ENCODE measurements at regions not wholly inside any gene's neighbourhood (a gene's known extent, or its start where the extent isn't known, plus 50 kb on each side); places are given as distances from the start of the nearest gene placed in this dataset.
"Not testable (repeated sequence)": the region's sequence is repeated elsewhere in the genome, so short reads cannot be mapped to it uniquely, and the experiment has no call there.

- DNase-seq: no peak
- TF ChIP-seq POLR2A (IDR thresholded peaks at IDR 0.05) (no peak), CTCF (IDR thresholded peaks at IDR 0.05) (no peak)
- Histone ChIP-seq H3K36me3 (no peaks in the 10 kb centered on the region), H3K27ac (no peak overlapping the region), H3K9me3 (no peaks in the 10 kb centered on the region), H3K4me3 (no peak overlapping the region), H3K27me3 (no peaks in the 10 kb centered on the region), H3K4me1 (no peaks in the 10 kb centered on the region)
- intact Hi-C loops (cut with DNase I; ENCODE audit: low total_unique reads): no loop called here
Observed at GRCh38 chr2:62402156-62402555, 103.8 kb downstream of the TMEM17 start.

- no peak for DNase-seq
- Histone ChIP-seq H3K27me3 (no peaks in the 10 kb centered on the region), H3K36me3 (no peaks in the 10 kb centered on the region), H3K4me1 (no peaks in the 10 kb centered on the region), H3K4me3 (no peak overlapping the region), H3K9me3 (no peaks in the 10 kb centered on the region), H3K27ac (no peak overlapping the region)
- intact Hi-C loops (cut with DNase I; ENCODE audit: low total_unique reads): no loop called here
- TF ChIP-seq CTCF (IDR thresholded peaks at IDR 0.05): no peak
- no peak for TF ChIP-seq POLR2A (IDR thresholded peaks at IDR 0.05)
Observed at GRCh38 chr2:62398356-62398755, 107.6 kb downstream of the TMEM17 start.

GRCh38 chr2:62396880-62397279 is 109.1 kb downstream of the TMEM17 start:
- H3K27ac ChIP-seq: no peak overlapping the region

GRCh38 chr2:62393293-62393692 is 112.7 kb downstream of the TMEM17 start:
- no peaks in the 10 kb centered on the region for H3K27me3 ChIP-seq
- H3K27ac ChIP-seq: no peak overlapping the region
- H3K9me3 ChIP-seq: no peaks in the 10 kb centered on the region
- no peak for DNase-seq
- H3K4me3 ChIP-seq: no peak overlapping the region
- intact Hi-C loops (cut with DNase I; ENCODE audit: low total_unique reads): no loop called here
- no peaks in the 10 kb centered on the region for H3K4me1 ChIP-seq
- no peak for TF ChIP-seq POLR2A (IDR thresholded peaks at IDR 0.05)
- no peak for TF ChIP-seq CTCF (IDR thresholded peaks at IDR 0.05)
- H3K36me3 ChIP-seq: no peaks in the 10 kb centered on the region

More at GRCh38 chr2:62396880-62397279, 109.1 kb downstream of the TMEM17 start:
- Histone ChIP-seq H3K27me3 (no peaks in the 10 kb centered on the region), H3K4me1 (no peaks in the 10 kb centered on the region), H3K9me3 (no peaks in the 10 kb centered on the region), H3K4me3 (no peak overlapping the region), H3K36me3 (no peaks in the 10 kb centered on the region)
- DNase-seq: no peak
- TF ChIP-seq CTCF (IDR thresholded peaks at IDR 0.05) (no peak), POLR2A (IDR thresholded peaks at IDR 0.05) (no peak)
- intact Hi-C loops (cut with DNase I; ENCODE audit: low total_unique reads): no loop called here

GRCh38 chr2:62391696-62392095 is 114.3 kb downstream of the TMEM17 start:
- no peak for DNase-seq
- intact Hi-C loops (cut with DNase I; ENCODE audit: low total_unique reads): no loop called here
- H3K27ac ChIP-seq: no peak overlapping the region
- H3K9me3 ChIP-seq: no peaks in the 10 kb centered on the region
- no peak overlapping the region for H3K4me3 ChIP-seq
- TF ChIP-seq CTCF (IDR thresholded peaks at IDR 0.05) (no peak), POLR2A (IDR thresholded peaks at IDR 0.05) (no peak)
- no peaks in the 10 kb centered on the region for H3K27me3 ChIP-seq
- H3K36me3 ChIP-seq: no peaks in the 10 kb centered on the region
- no peaks in the 10 kb centered on the region for H3K4me1 ChIP-seq

- H3K36me3 ChIP-seq; DNase-seq; H3K4me1 ChIP-seq; H3K4me3 ChIP-seq; H3K27ac ChIP-seq; H3K9me3 ChIP-seq; H3K27me3 ChIP-seq; intact Hi-C loops (cut with DNase I; ENCODE audit: low total_unique reads): not testable (repeated sequence)
Observed at GRCh38 chr2:62386378-62386777, 119.6 kb downstream of the TMEM17 start.

Measured in uterus (tissue), 3 donors.